PC-3 (cell line): ENCODE measurements at regions not wholly inside any gene's neighbourhood (a gene's known extent, or its start where the extent isn't known, plus 50 kb on each side); places are given as distances from the start of the nearest gene placed in this dataset.
A peak's percentile ranks its signal among the peaks of the same experiment; 100 is the strongest.
"Not testable (repeated sequence)": the region's sequence is repeated elsewhere in the genome, so short reads cannot be mapped to it uniquely, and the experiment has no call there.

Experiments
- ATAC-seq: fragments of 200-7000 bp; cut with Tn5 transposase; 2 replicates; pipeline ENCODE4 v1.9.1; 2020; ENCODE audit warnings: mild to moderate bottlenecking, moderate library complexity
- BruUV-seq: library from RNA; stranded (reverse); fragments of 400-500 nt; replicated peaks from 2 replicates; lab custom pipeline; 2021; lab: Mats Ljungman, UMichigan
- CTCF ChIA-PET: fragments of 300-600 bp; sonication (Branson Sonifier 250); formaldehyde crosslinking; loops from one replicate; lab custom pipeline; 2022; ENCODE audit warnings: antibody characterized with exemption; lab: Charles Lee
- POLR2A ChIA-PET: fragments of 300-600 bp; sonication (Branson Sonifier 250); formaldehyde crosslinking; loops from one replicate; lab custom pipeline; 2022; ENCODE audit warnings: antibody characterized with exemption; ENCODE audit not compliant: unreplicated experiment; lab: Charles Lee
- DNase-seq: peaks from one replicate; pipeline ENCODE4 v3.0.0-alpha.2; 2015
- H2AFZ ChIP-seq: fragments of 300-600 bp; sonication (generic); 2 replicates; pipeline ENCODE4 v1.6.0; 2016; ENCODE audit warnings: antibody characterized with exemption, low read length
- H3F3A ChIP-seq: fragments of 300-600 bp; sonication (generic); one replicate; pipeline ENCODE4 v1.6.0; 2017; ENCODE audit warnings: antibody characterized with exemption, low read length, control low read depth, mild to moderate bottlenecking; ENCODE audit not compliant: unreplicated experiment
- H3K27ac ChIP-seq: fragments of 300-600 bp; sonication (generic); 2 replicates; pipeline ENCODE4 v1.5.1; 2016; ENCODE audit warnings: mild to moderate bottlenecking, low read length
- H3K27me3 ChIP-seq: fragments of 300-600 bp; sonication (generic); 2 replicates; pipeline ENCODE4 v1.6.1; 2016; ENCODE audit warnings: low read length, mixed read lengths
- H3K36me3 ChIP-seq: fragments of 300-600 bp; sonication (generic); 2 replicates; pipeline ENCODE4 v1.6.1; 2016; ENCODE audit warnings: low read depth, mixed run types, low read length, mixed read lengths
- H3K4me1 ChIP-seq: fragments of 300-600 bp; sonication (generic); 2 replicates; pipeline ENCODE4 v1.5.1; 2016; ENCODE audit warnings: low read length; ENCODE audit not compliant: insufficient read depth
- H3K4me2 ChIP-seq: fragments of 300-600 bp; sonication (generic); 2 replicates; pipeline ENCODE4 v1.6.0; 2016; ENCODE audit warnings: low read length
- H3K4me3 ChIP-seq: fragments of 300-600 bp; sonication (generic); 2 replicates; pipeline ENCODE4 v1.5.1; 2016; ENCODE audit warnings: mild to moderate bottlenecking, low read length, mixed read lengths
- H3K79me2 ChIP-seq: fragments of 300-600 bp; sonication (generic); 2 replicates; pipeline ENCODE4 v1.6.1; 2017; ENCODE audit warnings: low read length, mixed read lengths
- H3K9ac ChIP-seq: fragments of 300-600 bp; sonication (generic); 2 replicates; pipeline ENCODE4 v1.6.0; 2016; ENCODE audit warnings: mild to moderate bottlenecking, low read length
- H3K9me2 ChIP-seq: fragments of 300-600 bp; sonication (generic); replicated peaks from 2 replicates; pipeline ENCODE4 v1.6.1; 2016; ENCODE audit warnings: mixed run types, low read length, mixed read lengths
- H3K9me3 ChIP-seq: fragments of 300-600 bp; sonication (generic); 2 replicates; pipeline ENCODE4 v1.6.1; 2016; ENCODE audit warnings: low read length, mixed read lengths
- H4K20me1 ChIP-seq: fragments of 300-600 bp; sonication (generic); 2 replicates; pipeline ENCODE4 v1.6.1; 2016; ENCODE audit warnings: low read length, mixed read lengths
- CTCF ChIP-seq: fragments of 300-600 bp; sonication (generic); conservative IDR thresholded peaks from 2 replicates; pipeline ENCODE4 v1.5.1; 2017; ENCODE audit warnings: antibody characterized with exemption, low read depth, mild to moderate bottlenecking, low read length
- EZH2 ChIP-seq: fragments of 300-600 bp; sonication (generic); IDR thresholded peaks from one replicate; pipeline ENCODE4 v1.6.1; 2017; ENCODE audit warnings: antibody characterized with exemption, mild to moderate bottlenecking, low read length; ENCODE audit not compliant: unreplicated experiment
- EZH2phosphoT487 ChIP-seq: fragments of 300-600 bp; sonication (generic); IDR thresholded peaks from 2 replicates; pipeline ENCODE4 v1.6.1; 2018; ENCODE audit warnings: mild to moderate bottlenecking, antibody characterized with exemption, low read length, borderline replicate concordance
- intact Hi-C: fragments of 100-400 bp; cut with micrococcal nuclease; formaldehyde crosslinking; loops from 2 replicates; pipeline ENCODE4 v1.9.0; 2023

GRCh38 chr7:51386184-51386583, 69.6 kb upstream of the COBL start:
- CTCF ChIA-PET, H3K9me3 ChIP-seq, H2AFZ ChIP-seq, H3K79me2 ChIP-seq, H3K4me2 ChIP-seq, H3K27me3 ChIP-seq, POLR2A ChIA-PET, H3K9me2 ChIP-seq, H3F3A ChIP-seq, BruUV-seq, H3K4me3 ChIP-seq, H3K4me1 ChIP-seq, ATAC-seq, DNase-seq, H3K27ac ChIP-seq, H4K20me1 ChIP-seq, H3K36me3 ChIP-seq, intact Hi-C loops, H3K9ac ChIP-seq: not testable (repeated sequence)

- H3K9me2 ChIP-seq, H3K4me2 ChIP-seq, H3K4me3 ChIP-seq, intact Hi-C loops, H2AFZ ChIP-seq, CTCF ChIA-PET, H3F3A ChIP-seq, DNase-seq, H3K79me2 ChIP-seq, H3K9ac ChIP-seq, H4K20me1 ChIP-seq, H3K36me3 ChIP-seq, H3K4me1 ChIP-seq, H3K27ac ChIP-seq, ATAC-seq, POLR2A ChIA-PET, H3K27me3 ChIP-seq, H3K9me3 ChIP-seq, BruUV-seq: not testable (repeated sequence)
These were observed 65.6 kb upstream of the COBL start for GRCh38 chr7:51382243-51382642.

GRCh38 chr7:51376420-51377092, 59.9 kb upstream of the COBL start:
- no peaks in the 10 kb centered on the region for H3K9me3 ChIP-seq
- no peak overlapping the region for H2AFZ ChIP-seq
- DNase-seq (peak; percentile 91), ATAC-seq (peak; percentile 97)
- POLR2A ChIA-PET, result interaction anchor here (0.6 kb wide), 1 partner anchor 73 kb away, joined by 5 read pairs; no protein-coding TSS in a partner anchor
- H3F3A ChIP-seq, result no peaks in the 10 kb centered on the region
- no peak overlapping the region for H3K4me3 ChIP-seq
- no peaks in the 10 kb centered on the region for H3K27me3 ChIP-seq
- BruUV-seq, result no TSS peak
- CTCF ChIA-PET, result interaction anchor here (0.6 to 1.1 kb wide), 5 partner anchors 51 to 216 kb away, joined by 3 to 13 read pairs (median 5); no protein-coding TSS in a partner anchor
- intact Hi-C loops, result loop anchor here (1.0 kb wide), 1 partner anchor 52 kb away; no protein-coding TSS in a partner anchor
- H3K36me3 ChIP-seq, result no peaks in the 10 kb centered on the region
- peak overlapping the region; percentile 80 for H3K27ac ChIP-seq
- no peaks in the 10 kb centered on the region for H3K79me2 ChIP-seq
- H3K4me1 ChIP-seq, result peaks cover 17% of the 10 kb centered on the region
- peak overlapping the region; percentile 56; the same call in 1 of the 2 replicates for H3K4me2 ChIP-seq
- H3K9me2 ChIP-seq, result no peaks in the 10 kb centered on the region
- TF ChIP-seq EZH2, result no peak
- no peak for TF ChIP-seq CTCF
- TF ChIP-seq EZH2phosphoT487, result no peak
- H4K20me1 ChIP-seq, result 0 out of 2 replicates have a peak, but pooled peaks cover 4% of the 10 kb centered on the region
- H3K9ac ChIP-seq, result no peak overlapping the region

GRCh38 chr7:51374936-51375335, 58.3 kb upstream of the COBL start:
- Histone ChIP-seq H3K4me3 (no peak overlapping the region), H3K4me2 (no peak overlapping the region), H3K4me1 (peaks cover 17% of the 10 kb centered on the region), H2AFZ (no peak overlapping the region), H3K79me2 (no peaks in the 10 kb centered on the region), H3K36me3 (no peaks in the 10 kb centered on the region), H4K20me1 (0 out of 2 replicates have a peak, but pooled peaks cover 4% of the 10 kb centered on the region), H3K9me2 (no peaks in the 10 kb centered on the region), H3K27ac (no peak overlapping the region), H3K27me3 (no peaks in the 10 kb centered on the region), H3K9me3 (no peaks in the 10 kb centered on the region), H3F3A (no peaks in the 10 kb centered on the region), H3K9ac (no peak overlapping the region)
- no peak for ATAC-seq
- no peak for TF ChIP-seq EZH2
- no peak for TF ChIP-seq EZH2phosphoT487
- TF ChIP-seq CTCF, result no peak
- intact Hi-C loops, result no loop called here
- peak; percentile 67 for DNase-seq
- BruUV-seq, result no TSS peak
- CTCF ChIA-PET, result no interaction called here
- POLR2A ChIA-PET, result no interaction called here

- POLR2A ChIA-PET, H3K4me2 ChIP-seq, intact Hi-C loops, DNase-seq, H4K20me1 ChIP-seq, H3K79me2 ChIP-seq, H3K27ac ChIP-seq, H3K9me3 ChIP-seq, H3K36me3 ChIP-seq, H3K9ac ChIP-seq, H3F3A ChIP-seq, H3K27me3 ChIP-seq, CTCF ChIA-PET, H3K9me2 ChIP-seq, H3K4me3 ChIP-seq, BruUV-seq, H2AFZ ChIP-seq, ATAC-seq: not testable (repeated sequence)
- H3K4me1 ChIP-seq, result peaks cover 17% of the 10 kb centered on the region
These were observed 57.0 kb upstream of the COBL start for GRCh38 chr7:51373607-51374006.
